ENCODE measurements at regions not wholly inside any gene's neighbourhood (a gene's known extent, or its start where the extent isn't known, plus 50 kb on each side); places are given as distances from the start of the nearest gene placed in this dataset.

DNA sequence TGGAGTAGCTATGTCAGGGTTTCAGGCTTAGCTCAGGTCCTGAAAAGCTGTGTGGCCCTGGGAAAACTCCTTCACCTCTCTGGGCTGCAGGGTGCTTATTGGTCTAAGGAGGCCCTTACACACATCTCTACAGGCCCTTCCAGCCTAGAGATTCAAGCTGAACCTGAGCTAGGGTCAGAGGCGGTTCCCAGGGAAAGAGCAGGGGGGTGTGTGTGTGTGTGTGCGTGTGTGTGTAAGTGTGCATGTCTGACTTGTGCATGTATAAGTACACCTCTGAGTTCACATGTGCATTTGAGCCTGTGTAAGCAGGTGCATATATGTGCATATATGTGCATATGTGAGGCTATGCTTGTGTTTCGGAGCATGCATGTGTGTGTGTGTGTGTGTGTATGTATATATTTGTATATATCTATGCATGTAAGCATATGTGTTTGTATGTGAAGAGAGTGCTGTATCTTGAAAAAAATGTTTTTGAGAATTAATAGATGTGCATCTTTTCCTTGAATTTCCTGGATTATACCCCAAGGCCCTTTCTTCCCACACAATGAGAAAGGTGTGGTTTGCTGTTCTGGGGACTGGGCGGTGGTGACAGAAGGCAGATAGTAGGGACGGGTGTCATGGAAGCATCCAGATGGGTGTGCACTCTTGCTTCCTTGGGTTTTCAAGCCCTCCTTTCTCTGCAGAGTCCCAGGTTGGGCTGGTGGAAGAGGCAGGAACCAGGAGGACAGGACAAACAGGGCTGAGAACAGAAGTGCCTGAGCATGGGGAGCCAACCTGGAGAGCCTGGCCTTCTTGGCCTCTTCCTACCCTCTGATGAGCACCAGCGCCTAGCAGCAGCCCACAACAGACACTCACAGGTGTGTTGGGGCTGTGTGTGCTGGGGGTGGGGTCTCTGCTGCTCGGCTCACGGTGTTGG lies 150.3 kb upstream of the TSHZ3 start:
- TF ChIP-seq, protein P1, sequence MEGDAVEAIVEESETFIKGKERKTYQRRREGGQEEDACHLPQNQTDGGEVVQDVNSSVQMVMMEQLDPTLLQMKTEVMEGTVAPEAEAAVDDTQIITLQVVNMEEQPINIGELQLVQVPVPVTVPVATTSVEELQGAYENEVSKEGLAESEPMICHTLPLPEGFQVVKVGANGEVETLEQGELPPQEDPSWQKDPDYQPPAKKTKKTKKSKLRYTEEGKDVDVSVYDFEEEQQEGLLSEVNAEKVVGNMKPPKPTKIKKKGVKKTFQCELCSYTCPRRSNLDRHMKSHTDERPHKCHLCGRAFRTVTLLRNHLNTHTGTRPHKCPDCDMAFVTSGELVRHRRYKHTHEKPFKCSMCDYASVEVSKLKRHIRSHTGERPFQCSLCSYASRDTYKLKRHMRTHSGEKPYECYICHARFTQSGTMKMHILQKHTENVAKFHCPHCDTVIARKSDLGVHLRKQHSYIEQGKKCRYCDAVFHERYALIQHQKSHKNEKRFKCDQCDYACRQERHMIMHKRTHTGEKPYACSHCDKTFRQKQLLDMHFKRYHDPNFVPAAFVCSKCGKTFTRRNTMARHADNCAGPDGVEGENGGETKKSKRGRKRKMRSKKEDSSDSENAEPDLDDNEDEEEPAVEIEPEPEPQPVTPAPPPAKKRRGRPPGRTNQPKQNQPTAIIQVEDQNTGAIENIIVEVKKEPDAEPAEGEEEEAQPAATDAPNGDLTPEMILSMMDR (conservative IDR thresholded peaks at IDR 0.05; ENCODE audit: low read length), result no peak
- no peak for TF ChIP-seq EZH2phosphoT487 (IDR thresholded peaks at IDR 0.05; ENCODE audit: borderline replicate concordance, low read depth, low read length)
